Kidney (tissue), 13 donors: ENCODE measurements at regions not wholly inside any gene's neighbourhood (a gene's known extent, or its start where the extent isn't known, plus 50 kb on each side); places are given as distances from the start of the nearest gene placed in this dataset.
"Not testable (repeated sequence)": the region's sequence is repeated elsewhere in the genome, so short reads cannot be mapped to it uniquely, and the experiment has no call there.

Experiments
- DNase-seq, 5 donors: peaks; one replicate each; pipeline ENCODE4 v3.0.0-alpha.2; 2013 to 2020
- FAIRE-seq: peaks from 2 replicates; lab custom pipeline; 2012; peaks lifted over from hg19 to GRCh38; lab: Jason Lieb, UNC
- H3K27ac ChIP-seq, 2 donors: one replicate each; pipeline ENCODE4 v1.7.0; 2013; ENCODE audit warnings: low read depth in 2 of 2, low read length in 2 of 2, inconsistent platforms in 1 of 2
- H3K27me3 ChIP-seq: one replicate; pipeline ENCODE4 v1.7.1; 2013; ENCODE audit warnings: low read length, inconsistent platforms; ENCODE audit not compliant: control insufficient read depth, insufficient read depth
- H3K36me3 ChIP-seq, 3 donors: one replicate each; pipeline versions ENCODE4 v1.7.0 to v1.7.1; 2013; ENCODE audit warnings: low read length in 3 of 3, control low read depth in 1 of 3, inconsistent platforms in 1 of 3; ENCODE audit not compliant: insufficient read depth in 3 of 3, control insufficient read depth in 2 of 3
- H3K4me1 ChIP-seq, 3 donors: one replicate each; pipeline versions ENCODE4 v1.7.0 to v1.7.1; 2013; ENCODE audit warnings: low read length in 3 of 3, inconsistent platforms in 1 of 3, low read depth in 1 of 3; ENCODE audit not compliant: control insufficient read depth in 2 of 3, insufficient read depth in 2 of 3
- H3K4me3 ChIP-seq, 3 donors: one replicate each; pipeline versions ENCODE4 v1.7.0 to v1.8.1; 2013; ENCODE audit warnings: low read length in 3 of 3, control low read depth in 1 of 3, inconsistent platforms in 1 of 3
- H3K9ac ChIP-seq, 3 donors: one replicate each; pipeline versions ENCODE4 v1.7.0 to v1.7.1; 2013; ENCODE audit warnings: low read length in 3 of 3, control low read depth in 1 of 3, inconsistent platforms in 1 of 3
- H3K9me3 ChIP-seq, 3 donors: one replicate each; pipeline versions ENCODE4 v1.7.0 to v1.7.1; 2013; ENCODE audit warnings: low read length in 3 of 3, control low read depth in 1 of 3, inconsistent platforms in 1 of 3; ENCODE audit not compliant: control insufficient read depth in 2 of 3, insufficient read depth in 1 of 3
- CTCF ChIP-seq: IDR thresholded peaks from 3 replicates; pipeline ENCODE4 v1.5.1; 2012; ENCODE audit warnings: mild to moderate bottlenecking, moderate library complexity, borderline replicate concordance; ENCODE audit not compliant: insufficient read depth; ENCODE audit errors: extremely low read depth
- intact Hi-C: fragments of 100-400 bp; cut with DNase I; formaldehyde crosslinking; loops from one replicate; pipeline ENCODE4 v1.11.1; 2022
- donor health status: control.
- donor health status: control.
- donor health status: control.
- donor health status: control.
- donor health status: control.
- donor health status: DM: yes; HTN: yes; CAD: no.
- donor health status: Normal renal cell carcinoma (clear cell type).

- no peaks in the 10 kb centered on the region for H3K9me3 ChIP-seq
- peak in 4 of 5 donors; percentile 46 to 60 (median 52) for DNase-seq
- no peak for FAIRE-seq
- H3K27ac ChIP-seq = no peak overlapping the region
- H3K27me3 ChIP-seq = no peaks in the 10 kb centered on the region
- no peak for TF ChIP-seq CTCF
- intact Hi-C loops = no loop called here
- H3K4me1 ChIP-seq = no peaks in the 10 kb centered on the region
- H3K36me3 ChIP-seq = no peaks in the 10 kb centered on the region
- H3K9ac ChIP-seq = no peak overlapping the region
- no peak overlapping the region for H3K4me3 ChIP-seq
Measured at GRCh38 chr1:38498686-38499085, 360.9 kb downstream of the RRAGC start.

GRCh38 chr1:38497921-38498656 is 361.5 kb downstream of the RRAGC start:
- no peak overlapping the region for H3K4me3 ChIP-seq
- H3K4me1 ChIP-seq = no peaks in the 10 kb centered on the region
- intact Hi-C loops = no loop called here
- H3K27ac ChIP-seq = no peak overlapping the region
- H3K36me3 ChIP-seq = no peaks in the 10 kb centered on the region
- H3K9me3 ChIP-seq = no peaks in the 10 kb centered on the region
- no peak overlapping the region for H3K9ac ChIP-seq
- no peak for TF ChIP-seq CTCF
- DNase-seq (no peak), FAIRE-seq (no peak)
- no peaks in the 10 kb centered on the region for H3K27me3 ChIP-seq

GRCh38 chr1:38493306-38493705 is 366.3 kb downstream of the RRAGC start:
- intact Hi-C loops, H3K27me3 ChIP-seq, H3K9ac ChIP-seq, DNase-seq, H3K4me1 ChIP-seq, H3K4me3 ChIP-seq, H3K27ac ChIP-seq, H3K9me3 ChIP-seq, H3K36me3 ChIP-seq, FAIRE-seq: not testable (repeated sequence)

- intact Hi-C loops = no loop called here
- DNase-seq (peak in 3 of 5 donors; percentile 50 to 59 (median 54)), FAIRE-seq (no peak)
- Histone ChIP-seq H3K36me3 (no peaks in the 10 kb centered on the region), H3K27ac (no peak overlapping the region), H3K4me1 (peaks cover 0 to 3% (median 0%) of the 10 kb centered on the region in 3 donors), H3K9ac (no peak overlapping the region), H3K4me3 (no peak overlapping the region), H3K27me3 (no peaks in the 10 kb centered on the region), H3K9me3 (no peaks in the 10 kb centered on the region)
- peak; percentile 46 for TF ChIP-seq CTCF
Measured at GRCh38 chr1:38489844-38490270, 369.7 kb downstream of the RRAGC start.
